Spleen (tissue), 11 donors: ENCODE measurements at regions not wholly inside any gene's neighbourhood (a gene's known extent, or its start where the extent isn't known, plus 50 kb on each side); places are given as distances from the start of the nearest gene placed in this dataset.

Experiments
- DNase-seq: peaks from one replicate; pipeline ENCODE4 v3.0.0-alpha.2; 2020
- H3K27ac ChIP-seq, 8 donors: fragments of 200-600 bp; sonication (generic) in 7 of 8; 1 replicate in 4 of 8; 2 replicates in 4 of 8; pipeline versions ENCODE4 v1.5.0 to v1.8.0; 2016 to 2021; ENCODE audit warnings: inconsistent platforms in 4 of 8, mild to moderate bottlenecking in 4 of 8, moderate library complexity in 1 of 8
- H3K27me3 ChIP-seq, 7 donors: fragments of 200-600 bp; sonication (generic) in 6 of 7; replicated peaks in 1 of 7; 1 replicate in 4 of 7; 2 replicates in 3 of 7; pipeline versions ENCODE4 v1.5.0 to v1.8.0; 2016 to 2021; ENCODE audit warnings: inconsistent platforms in 3 of 7, mild to moderate bottlenecking in 1 of 7
- H3K36me3 ChIP-seq, 6 donors: fragments of 200-600 bp; sonication (generic) in 5 of 6; 1 replicate in 4 of 6; 2 replicates in 2 of 6; pipeline versions ENCODE4 v1.5.0 to v1.8.0; 2016 to 2021; ENCODE audit warnings: inconsistent platforms in 2 of 6
- H3K4me1 ChIP-seq, 6 donors: fragments of 200-600 bp; sonication (generic) in 5 of 6; 1 replicate in 3 of 6; 2 replicates in 3 of 6; pipeline versions ENCODE4 v1.5.0 to v1.8.0; 2016 to 2021; ENCODE audit warnings: inconsistent platforms in 3 of 6
- H3K4me3 ChIP-seq, 8 donors: fragments of 200-600 bp; sonication (generic) in 7 of 8; 1 replicate in 4 of 8; 2 replicates in 4 of 8; pipeline versions ENCODE4 v1.5.0 to v1.8.0; 2016 to 2021; ENCODE audit warnings: inconsistent platforms in 4 of 8, mild to moderate bottlenecking in 4 of 8, moderate library complexity in 2 of 8
- H3K9me3 ChIP-seq, 8 donors: fragments of 200-600 bp; sonication (generic) in 7 of 8; 1 replicate in 4 of 8; 2 replicates in 4 of 8; pipeline versions ENCODE4 v1.5.0 to v1.8.0; 2016 to 2021; ENCODE audit warnings: inconsistent platforms in 4 of 8
- CTCF ChIP-seq, 11 experiments: fragments of 200-600 bp in 7 of 11; fragments of 450-650 bp in 4 of 11; sonication (generic) in 4 of 11; IDR thresholded peaks in 8 of 11; conservative IDR thresholded peaks in 3 of 11; 1 replicate in 7 of 11; 2 replicates in 4 of 11; pipeline versions ENCODE4 v1.4.0 to v1.8.0; 2016 to 2021; ENCODE audit warnings: antibody characterized with exemption in 11 of 11, inconsistent platforms in 4 of 11, mild to moderate bottlenecking in 1 of 11
- POLR2A ChIP-seq, 3 donors: fragments of 450-650 bp; IDR thresholded peaks; one replicate each; pipeline ENCODE4 v1.5.1; 2017; ENCODE audit warnings: antibody characterized with exemption in 3 of 3, mild to moderate bottlenecking in 1 of 3
- POLR2AphosphoS5 ChIP-seq, 3 donors: sonication (generic); formaldehyde crosslinking; IDR thresholded peaks; one replicate each; pipeline ENCODE4 v1.5.1; 2017; ENCODE audit warnings: antibody characterized with exemption in 3 of 3
- WGBS, 5 donors: extraction: QIAGEN DNeasy Blood & Tissue Kit in 3 of 5; methylation state at CpG; one replicate each; pipeline versions ENCODE4 v1.1.5 to v1.1.7; 2013 to 2018; 5-methylcytosine and 5-hydroxymethylcytosine counted together
- intact Hi-C: fragments of 100-400 bp; cut with DNase I; formaldehyde crosslinking; loops from one replicate; pipeline ENCODE4 v1.15.0; 2023; ENCODE audit warnings: low total_unique reads
- donor health status: healthy with polysubstance abuse.
- donor health status: DM: no; HTN: no; CAD: no; lungs with moderate emphysema.
- donor health status: DM: no; HTN: no; CAD: no.
- donor health status: Bipolar disorder and iron deficiency.
- donor health status: healthy.
- donor health status: DM: no; HTN: no; CAD: no.
- donor health status: DM: yes; HTN: yes; CAD: no.

GRCh38 chr6:77356821-77357220 is 106.5 kb downstream of the HTR1B start:
- intact Hi-C loops, result no loop called here
- H3K27me3 ChIP-seq, result no peaks in the 10 kb centered on the region
- no peaks in the 10 kb centered on the region for H3K4me1 ChIP-seq

GRCh38 chr6:77354581-77354980 is 108.7 kb downstream of the HTR1B start:
- no peaks in the 10 kb centered on the region for H3K9me3 ChIP-seq

More at GRCh38 chr6:77356821-77357220, 106.5 kb downstream of the HTR1B start:
- H3K36me3 ChIP-seq, result no peaks in the 10 kb centered on the region
- H3K9me3 ChIP-seq, result peaks cover 0 to 8% (median 3%) of the 10 kb centered on the region in 8 donors
- DNase-seq, result no peak
- no peak overlapping the region for H3K27ac ChIP-seq
- H3K4me3 ChIP-seq, result no peak overlapping the region
- no peak for TF ChIP-seq CTCF (IDR thresholded peaks at IDR 0.05 in 8 of 11, conservative IDR thresholded peaks at IDR 0.05 in 3 of 11)
- TF ChIP-seq POLR2A (IDR thresholded peaks at IDR 0.05), result no peak
- no peak for TF ChIP-seq POLR2AphosphoS5 (IDR thresholded peaks at IDR 0.05)

GRCh38 chr6:77353129-77353528 is 110.2 kb downstream of the HTR1B start:
- H3K27me3 ChIP-seq, result no peaks in the 10 kb centered on the region
- TF ChIP-seq POLR2AphosphoS5 (IDR thresholded peaks at IDR 0.05) (no peak), POLR2A (IDR thresholded peaks at IDR 0.05) (no peak), CTCF (IDR thresholded peaks at IDR 0.05 in 8 of 11, conservative IDR thresholded peaks at IDR 0.05 in 3 of 11) (no peak)
- intact Hi-C loops, result no loop called here
- H3K36me3 ChIP-seq, result no peaks in the 10 kb centered on the region
- no peak for DNase-seq
- no peaks in the 10 kb centered on the region for H3K9me3 ChIP-seq
- H3K27ac ChIP-seq, result no peak overlapping the region
- no peaks in the 10 kb centered on the region for H3K4me1 ChIP-seq
- no peak overlapping the region for H3K4me3 ChIP-seq

More at GRCh38 chr6:77354581-77354980, 108.7 kb downstream of the HTR1B start:
- TF ChIP-seq POLR2A (IDR thresholded peaks at IDR 0.05) (no peak), CTCF (IDR thresholded peaks at IDR 0.05 in 8 of 11, conservative IDR thresholded peaks at IDR 0.05 in 3 of 11) (no peak), POLR2AphosphoS5 (IDR thresholded peaks at IDR 0.05) (no peak)
- H3K4me1 ChIP-seq, result no peaks in the 10 kb centered on the region
- H3K36me3 ChIP-seq, result no peaks in the 10 kb centered on the region
- H3K4me3 ChIP-seq, result no peak overlapping the region
- H3K27me3 ChIP-seq, result no peaks in the 10 kb centered on the region
- intact Hi-C loops, result no loop called here
- DNase-seq, result no peak
- H3K27ac ChIP-seq, result no peak overlapping the region

- no peak for DNase-seq
- no peaks in the 10 kb centered on the region for H3K36me3 ChIP-seq
- TF ChIP-seq POLR2A (IDR thresholded peaks at IDR 0.05), result no peak
- TF ChIP-seq POLR2AphosphoS5 (IDR thresholded peaks at IDR 0.05), result peak in 1 of 3 donors; percentile 50
- WGBS, 5 donors, result 66 to 79% (median 70%) methylated on average over 3 to 4 of the region's 4 CpGs
- peaks cover 0 to 7% (median 0%) of the 10 kb centered on the region in 6 donors for H3K4me1 ChIP-seq
- intact Hi-C loops, result no loop called here
- H3K27me3 ChIP-seq, result no peaks in the 10 kb centered on the region
- H3K9me3 ChIP-seq, result peaks cover 0 to 8% (median 0%) of the 10 kb centered on the region in 8 donors
- H3K4me3 ChIP-seq, result no peak overlapping the region
- H3K27ac ChIP-seq, result peak overlapping the region in 4 of 8 donors; percentile 2 to 48 (median 12)
Observed at GRCh38 chr6:77341058-77341986, 122.0 kb downstream of the HTR1B start.
